ENCODE measurements at regions not wholly inside any gene's neighbourhood (a gene's known extent, or its start where the extent isn't known, plus 50 kb on each side); places are given as distances from the start of the nearest gene placed in this dataset.

GRCh38 chr5:143505934-143506333 is 102.4 kb upstream of the NR3C1 start:
- in situ Hi-C loops (cut with HindIII; ENCODE audit: low pct_unique_long_range_greater_than_20kb, low sequenced_read_pairs) = no loop called here
- DNase-seq (ENCODE audit: low read depth) = no peak

DNA sequence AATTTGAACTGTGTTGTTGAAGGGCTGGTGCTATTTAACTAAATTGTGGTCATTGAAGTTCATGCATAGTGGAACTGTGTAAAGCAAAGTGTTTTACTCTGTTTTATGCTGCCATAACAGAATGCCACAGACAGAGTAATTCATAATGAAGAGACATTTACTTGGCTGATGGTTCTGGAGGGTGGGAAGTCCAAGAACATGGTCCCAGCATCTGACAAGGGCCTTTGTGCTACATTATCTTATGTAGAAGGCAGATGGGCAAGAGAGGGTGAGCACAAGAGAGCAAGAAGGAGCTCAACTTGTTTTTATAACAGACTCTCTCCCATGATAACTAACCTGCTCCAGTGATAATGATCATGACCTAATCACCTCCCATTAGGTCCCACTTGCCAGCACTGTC is 101.9 kb upstream of the NR3C1 start:
- in situ Hi-C loops (cut with HindIII; ENCODE audit: low pct_unique_long_range_greater_than_20kb, low sequenced_read_pairs) = no loop called here

GRCh38 chr5:143501310-143502044 is 98.0 kb upstream of the NR3C1 start:
- DNase-seq (ENCODE audit: low read depth) = no peak
- in situ Hi-C loops (cut with HindIII; ENCODE audit: low pct_unique_long_range_greater_than_20kb, low sequenced_read_pairs) = no loop called here

More for the DNA sequence above, 101.9 kb upstream of the NR3C1 start:
- DNase-seq (ENCODE audit: low read depth) = no peak

- in situ Hi-C loops (cut with HindIII; ENCODE audit: low pct_unique_long_range_greater_than_20kb, low sequenced_read_pairs) = no loop called here
- DNase-seq (ENCODE audit: low read depth) = no peak
Measured at GRCh38 chr5:143499480-143500114, 96.1 kb upstream of the NR3C1 start.

DNA sequence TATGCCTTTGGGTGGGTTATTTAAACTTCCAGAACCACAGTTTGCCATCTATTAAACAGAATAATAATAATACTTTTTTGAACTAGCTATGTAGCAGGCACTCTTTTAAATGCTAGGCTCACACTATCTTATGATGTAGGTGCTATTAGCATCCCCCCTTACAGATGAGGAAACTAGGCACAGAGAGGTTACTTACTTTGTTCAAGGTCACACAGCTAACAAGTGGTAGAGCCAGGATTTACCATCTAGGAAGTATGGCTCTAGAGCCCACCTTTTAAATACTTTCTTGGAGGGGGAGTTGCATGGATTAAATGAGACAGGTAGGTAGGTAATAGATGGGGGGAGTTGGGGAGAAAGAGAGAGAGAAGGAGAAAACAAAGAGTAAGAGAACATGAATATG is 95.3 kb upstream of the NR3C1 start:
- in situ Hi-C loops (cut with HindIII; ENCODE audit: low pct_unique_long_range_greater_than_20kb, low sequenced_read_pairs) = no loop called here
- DNase-seq (ENCODE audit: low read depth) = no peak

DNA sequence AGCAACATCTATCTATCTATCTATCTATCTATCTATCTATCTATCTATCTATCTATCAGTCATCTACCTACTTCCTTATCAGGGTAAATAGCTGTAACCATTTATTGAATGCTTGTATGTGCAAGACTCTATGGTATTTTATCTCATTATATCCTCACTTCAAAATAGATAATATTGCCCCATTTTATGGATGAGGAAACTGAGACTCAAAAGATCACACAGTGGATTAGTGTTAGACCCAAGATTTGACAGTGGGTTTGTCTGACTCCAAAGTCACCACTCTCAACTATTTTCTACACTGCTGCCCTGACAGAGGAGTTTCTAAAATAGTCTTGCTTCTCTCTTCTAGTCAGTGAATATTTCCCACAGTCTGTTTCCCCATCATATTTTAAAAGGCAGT is 94.3 kb upstream of the NR3C1 start:
- no peak for DNase-seq (ENCODE audit: low read depth)
- in situ Hi-C loops (cut with HindIII; ENCODE audit: low pct_unique_long_range_greater_than_20kb, low sequenced_read_pairs) = no loop called here

DNA sequence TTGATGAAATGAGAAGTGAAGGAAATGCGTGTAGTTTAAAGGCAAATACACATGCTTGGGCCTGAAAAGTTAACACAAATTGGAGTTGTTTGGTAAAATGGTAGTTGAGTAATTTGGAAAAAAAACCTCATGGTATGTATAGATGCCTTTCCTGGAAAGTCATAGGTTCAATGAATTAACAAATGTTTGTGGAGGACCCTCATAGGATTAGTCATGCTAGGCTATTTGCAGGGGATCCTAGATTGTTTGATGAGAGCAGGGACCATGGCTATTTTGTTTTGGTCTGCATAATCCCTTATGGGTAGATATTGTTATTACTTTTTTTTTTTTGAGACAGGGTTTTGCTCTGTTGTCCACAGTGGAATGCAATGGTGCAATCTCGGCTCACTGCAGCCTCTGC is 93.5 kb upstream of the NR3C1 start:
- DNase-seq (ENCODE audit: low read depth) = no peak
- in situ Hi-C loops (cut with HindIII; ENCODE audit: low pct_unique_long_range_greater_than_20kb, low sequenced_read_pairs) = no loop called here

DNA sequence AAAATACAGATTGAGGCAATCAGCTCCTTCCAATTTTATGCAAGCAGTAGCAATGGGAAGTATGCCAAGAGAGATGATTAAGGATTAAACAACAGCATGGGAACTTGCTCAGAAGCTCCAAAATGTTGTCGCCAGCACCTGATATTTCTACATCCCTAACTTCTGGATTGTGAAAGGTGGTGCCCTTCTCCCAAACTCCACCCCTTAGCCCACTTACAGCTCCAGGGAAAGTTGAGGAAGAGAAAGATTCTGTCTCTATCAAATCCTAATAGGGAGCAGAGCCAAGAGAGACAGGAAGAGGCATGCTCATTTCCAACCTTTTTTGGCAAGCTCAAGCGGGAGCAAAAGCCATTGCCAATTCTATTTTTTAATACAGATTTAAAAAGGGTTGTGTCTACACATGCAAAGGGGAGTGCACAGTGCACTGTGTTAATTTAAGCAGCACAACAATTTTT is 92.4 kb upstream of the NR3C1 start:
- in situ Hi-C loops (cut with HindIII; ENCODE audit: low pct_unique_long_range_greater_than_20kb, low sequenced_read_pairs) = no loop called here
- peak; percentile 24 for DNase-seq (ENCODE audit: low read depth)

- no peak for DNase-seq (ENCODE audit: low read depth)
Measured at GRCh38 chr5:143495110-143495509, 91.6 kb upstream of the NR3C1 start.

GRCh38 chr5:143494595-143494994 is 91.1 kb upstream of the NR3C1 start:
- in situ Hi-C loops (cut with HindIII; ENCODE audit: low pct_unique_long_range_greater_than_20kb, low sequenced_read_pairs) = no loop called here
- DNase-seq (ENCODE audit: low read depth) = no peak

More at GRCh38 chr5:143495110-143495509, 91.6 kb upstream of the NR3C1 start:
- in situ Hi-C loops (cut with HindIII; ENCODE audit: low pct_unique_long_range_greater_than_20kb, low sequenced_read_pairs) = no loop called here

- no peak for DNase-seq (ENCODE audit: low read depth)
- in situ Hi-C loops (cut with HindIII; ENCODE audit: low pct_unique_long_range_greater_than_20kb, low sequenced_read_pairs) = no loop called here
Measured at GRCh38 chr5:143494162-143494561, 90.7 kb upstream of the NR3C1 start.

- no peak for DNase-seq (ENCODE audit: low read depth)
- in situ Hi-C loops (cut with HindIII; ENCODE audit: low pct_unique_long_range_greater_than_20kb, low sequenced_read_pairs) = no loop called here
Measured at GRCh38 chr5:143492783-143493182, 89.3 kb upstream of the NR3C1 start.

DNA sequence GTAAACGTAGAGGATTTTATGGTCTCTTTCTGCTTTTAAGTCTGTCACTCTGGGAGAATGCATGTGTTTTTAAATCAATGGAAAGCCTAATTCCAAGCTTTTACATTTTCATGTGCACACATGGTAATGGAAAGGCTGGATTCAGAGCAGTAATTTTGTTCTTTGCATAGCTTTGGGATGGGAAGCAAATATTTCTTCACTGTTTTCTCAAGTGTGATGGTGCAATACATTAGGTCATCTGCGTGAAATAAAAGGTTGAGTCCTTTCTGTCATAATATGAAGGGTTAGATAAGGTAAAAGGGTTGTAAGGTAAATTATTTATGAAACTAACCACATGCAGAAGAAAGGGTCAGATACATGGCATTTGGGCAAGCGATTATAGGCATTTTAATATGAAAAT is 88.2 kb upstream of the NR3C1 start:
- in situ Hi-C loops (cut with HindIII; ENCODE audit: low pct_unique_long_range_greater_than_20kb, low sequenced_read_pairs) = no loop called here

GRCh38 chr5:143488381-143488780 is 84.9 kb upstream of the NR3C1 start:
- no peak for DNase-seq (ENCODE audit: low read depth)
- in situ Hi-C loops (cut with HindIII; ENCODE audit: low pct_unique_long_range_greater_than_20kb, low sequenced_read_pairs) = no loop called here

More for the DNA sequence above, 88.2 kb upstream of the NR3C1 start:
- DNase-seq (ENCODE audit: low read depth) = no peak

DNA sequence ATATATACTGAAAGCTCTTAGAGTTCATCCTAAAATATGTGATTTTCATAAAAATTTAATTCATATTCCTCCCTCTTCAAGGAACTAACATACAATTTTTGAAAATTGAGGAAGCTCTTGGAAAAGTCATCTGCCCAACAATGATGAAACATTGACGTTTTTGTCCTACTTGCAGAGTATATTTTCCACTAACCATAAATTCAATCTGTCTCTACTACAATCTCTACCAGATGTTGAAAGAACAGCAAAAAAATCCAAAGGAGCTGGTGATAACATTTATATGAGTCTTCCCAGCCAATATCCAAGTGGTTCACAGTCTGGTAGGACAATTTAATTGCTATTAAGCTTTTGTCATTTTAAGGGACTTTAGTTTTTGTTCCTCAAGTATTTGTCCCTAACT is 81.1 kb upstream of the NR3C1 start:
- no peak for DNase-seq (ENCODE audit: low read depth)
- in situ Hi-C loops (cut with HindIII; ENCODE audit: low pct_unique_long_range_greater_than_20kb, low sequenced_read_pairs) = no loop called here

- no peak for DNase-seq (ENCODE audit: low read depth)
- in situ Hi-C loops (cut with HindIII; ENCODE audit: low pct_unique_long_range_greater_than_20kb, low sequenced_read_pairs) = no loop called here
Measured at GRCh38 chr5:143481697-143482531, 78.4 kb upstream of the NR3C1 start.

GRCh38 chr5:143480001-143480400 is 76.5 kb upstream of the NR3C1 start:
- in situ Hi-C loops (cut with HindIII; ENCODE audit: low pct_unique_long_range_greater_than_20kb, low sequenced_read_pairs) = no loop called here
- DNase-seq (ENCODE audit: low read depth) = no peak

DNA sequence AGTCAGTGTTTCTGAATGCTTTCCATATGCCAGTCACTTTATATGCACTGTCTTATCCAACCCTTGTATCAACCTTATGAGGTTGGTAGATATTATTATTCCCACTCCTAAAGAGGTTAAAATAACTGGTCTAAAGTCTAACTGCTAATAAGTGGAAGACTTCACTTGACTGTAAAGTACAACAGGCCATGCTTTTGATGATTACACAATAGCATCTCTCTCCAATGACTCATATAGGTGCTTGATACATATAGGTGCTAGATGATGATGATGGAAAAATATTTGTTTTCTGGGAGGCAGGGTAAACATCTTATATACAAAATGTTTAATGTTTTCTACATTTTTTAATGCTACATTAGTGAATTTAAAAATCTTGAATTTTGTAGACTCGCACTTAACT is 75.9 kb upstream of the NR3C1 start:
- no peak for DNase-seq (ENCODE audit: low read depth)
- in situ Hi-C loops (cut with HindIII; ENCODE audit: low pct_unique_long_range_greater_than_20kb, low sequenced_read_pairs) = no loop called here

GRCh38 chr5:143476601-143477211 is 73.2 kb upstream of the NR3C1 start:
- in situ Hi-C loops (cut with HindIII; ENCODE audit: low pct_unique_long_range_greater_than_20kb, low sequenced_read_pairs) = no loop called here
- DNase-seq (ENCODE audit: low read depth) = no peak
